ENCODE measurements at regions not wholly inside any gene's neighbourhood (a gene's known extent, or its start where the extent isn't known, plus 50 kb on each side); places are given as distances from the start of the nearest gene placed in this dataset.

- TF ChIP-seq KLF16 (tag by site-specific recombination; IDR thresholded peaks at IDR 0.05) (no peak), CTCF (tag by site-specific recombination; IDR thresholded peaks at IDR 0.05) (no peak), ZNF449 (tag by site-specific recombination; IDR thresholded peaks at IDR 0.05) (no peak), ZBTB1 (tag by site-specific recombination; IDR thresholded peaks at IDR 0.05) (no peak)
Measured at GRCh38 chr2:239566162-239566994, 165.6 kb upstream of the HDAC4 start.

All from HEK293 (cell line).